ENCODE measurements at regions not wholly inside any gene's neighbourhood (a gene's known extent, or its start where the extent isn't known, plus 50 kb on each side); places are given as distances from the start of the nearest gene placed in this dataset.
A peak's percentile ranks its signal among the peaks of the same experiment; 100 is the strongest.

- no peaks in the 10 kb centered on the region for H3K4me1 ChIP-seq
- H3K9me3 ChIP-seq, result no peaks in the 10 kb centered on the region
- peak overlapping the region; percentile 87 for H3K4me2 ChIP-seq
- ATAC-seq, result peak; percentile 99 to 100
- ChIA-PET POLR2A (no interaction called here), CTCF (interaction anchor here (1.1 to 1.2 kb wide), 3 partner anchors 12 to 1554 kb away, joined by 3 to 4 read pairs (median 4); no protein-coding TSS in a partner anchor)
- H3K27ac ChIP-seq, result no peak overlapping the region
- no peak for TF ChIP-seq TFCP2L1 (CRISPR knock-in tag; IDR thresholded peaks at IDR 0.05)
- no peak for TF ChIP-seq PHF8 (IDR thresholded peaks at IDR 0.05; ENCODE audit: borderline replicate concordance, low read depth)
- peak; percentile 62 to 65 for TF ChIP-seq RAD21 (conservative IDR thresholded peaks at IDR 0.05 in 1 of 2, IDR thresholded peaks at IDR 0.05 in 1 of 2)
- TF ChIP-seq SMC3 (IDR thresholded peaks at IDR 0.05), result peak; percentile 40; the same call in 2 of the 3 replicates
- no peak for TF ChIP-seq PBX3 (IDR thresholded peaks at IDR 0.05)
- TF ChIP-seq CTCF (IDR thresholded peaks at IDR 0.05), result peak; percentile 61
- 10% methylated on average over 5 of the region's 5 CpGs for WGBS (ENCODE audit: missing lambda C conversion rate)
- peak; percentile 7 to 57 for DNase-seq (ENCODE audit: low read depth in 1 of 2, low spot score in 1 of 2)
- peak overlapping the region; percentile 46 for H3K4me3 ChIP-seq
- FAIRE-seq, result no peak
Observed at GRCh38 chr4:137124278-137124932, 407.9 kb downstream of the PCDH18 start.

GRCh38 chr4:137122876-137123275 is 409.4 kb downstream of the PCDH18 start:
- ATAC-seq (no peak), FAIRE-seq (no peak), DNase-seq (ENCODE audit: low read depth in 1 of 2, low spot score in 1 of 2) (no peak)
- H3K27ac ChIP-seq, result no peak overlapping the region
- H3K4me1 ChIP-seq, result no peaks in the 10 kb centered on the region
- CTCF ChIA-PET, result interaction anchor here (1.0 kb wide), 1 partner anchor 968 kb away, joined by 4 read pairs; no protein-coding TSS in a partner anchor
- no peak overlapping the region for H3K4me2 ChIP-seq
- POLR2A ChIA-PET, result no interaction called here
- no peaks in the 10 kb centered on the region for H3K9me3 ChIP-seq
- TF ChIP-seq CBX2 (IDR thresholded peaks at IDR 0.05; ENCODE audit: borderline replicate concordance, low read depth), result no peak
- TF ChIP-seq RAD21 (conservative IDR thresholded peaks at IDR 0.05 in 1 of 2, IDR thresholded peaks at IDR 0.05 in 1 of 2), result no peak
- TF ChIP-seq ZC3H11A (IDR thresholded peaks at IDR 0.05), result no peak
- H3K4me3 ChIP-seq, result no peak overlapping the region
- WGBS (ENCODE audit: missing lambda C conversion rate), result 56% methylated on average over 2 of the region's 2 CpGs

- ChIA-PET POLR2A (no interaction called here), CTCF (no interaction called here)
- DNase-seq (ENCODE audit: low read depth in 1 of 2, low spot score in 1 of 2), result no peak
- no peaks in the 10 kb centered on the region for H3K4me1 ChIP-seq
- FAIRE-seq, result no peak
- H3K4me3 ChIP-seq, result no peak overlapping the region
- no peak overlapping the region for H3K27ac ChIP-seq
- ATAC-seq, result no peak
- H3K4me2 ChIP-seq, result no peak overlapping the region
- H3K9me3 ChIP-seq, result no peaks in the 10 kb centered on the region; the same call in 2 of the 3 replicates
- WGBS (ENCODE audit: missing lambda C conversion rate), result 44% methylated on average over 3 of the region's 3 CpGs
- TF ChIP-seq BCL3 (IDR thresholded peaks at IDR 0.05), result no peak
Observed at GRCh38 chr4:137116144-137116543, 416.1 kb downstream of the PCDH18 start.

- ATAC-seq, result no peak
Observed at GRCh38 chr4:137106733-137107132, 425.6 kb downstream of the PCDH18 start.

More at GRCh38 chr4:137106733-137107132, 425.6 kb downstream of the PCDH18 start:
- ChIA-PET POLR2A (no interaction called here), CTCF (no interaction called here)
- no peak for DNase-seq (ENCODE audit: low read depth in 1 of 2, low spot score in 1 of 2)
- H3K9me3 ChIP-seq, result no peaks in the 10 kb centered on the region
- TF ChIP-seq JUN (IDR thresholded peaks at IDR 0.05) (no peak), FOSL2 (IDR thresholded peaks at IDR 0.05) (no peak), FOSL2 (CRISPR knock-in tag; IDR thresholded peaks at IDR 0.05) (no peak), NPAS2 (CRISPR knock-in tag; IDR thresholded peaks at IDR 0.05; ENCODE audit: borderline replicate concordance) (no peak), EHMT2 (IDR thresholded peaks at IDR 0.05; ENCODE audit: low read depth) (no peak), ESRRA (IDR thresholded peaks at IDR 0.05; ENCODE audit: borderline replicate concordance, low read length) (no peak), POLR2A (IDR thresholded peaks at IDR 0.05; ENCODE audit: low read length) (no peak), HOXB13 (CRISPR knock-in tag; IDR thresholded peaks at IDR 0.05; ENCODE audit: low read depth) (no peak), REST (IDR thresholded peaks at IDR 0.05) (no peak), KDM1A (IDR thresholded peaks at IDR 0.05; ENCODE audit: low read depth) (no peak), BHLHE40 (IDR thresholded peaks at IDR 0.05; ENCODE audit: low read depth, low read length) (no peak), E2F6 (IDR thresholded peaks at IDR 0.05; ENCODE audit: borderline replicate concordance, low read depth) (no peak)
- no peak overlapping the region for H3K4me3 ChIP-seq
- H3K4me1 ChIP-seq, result no peaks in the 10 kb centered on the region
- FAIRE-seq, result no peak
- H3K27ac ChIP-seq, result no peak overlapping the region
- WGBS (ENCODE audit: missing lambda C conversion rate), result 29% methylated on average over 4 of the region's 4 CpGs
- no peak overlapping the region for H3K4me2 ChIP-seq

Data from A549 (cell line).